ENCODE measurements at regions not wholly inside any gene's neighbourhood (a gene's known extent, or its start where the extent isn't known, plus 50 kb on each side); places are given as distances from the start of the nearest gene placed in this dataset.

GRCh38 chr4:180106997-180107396, 2136.2 kb upstream of the TENM3 start:
- TF ChIP-seq, protein P1, sequence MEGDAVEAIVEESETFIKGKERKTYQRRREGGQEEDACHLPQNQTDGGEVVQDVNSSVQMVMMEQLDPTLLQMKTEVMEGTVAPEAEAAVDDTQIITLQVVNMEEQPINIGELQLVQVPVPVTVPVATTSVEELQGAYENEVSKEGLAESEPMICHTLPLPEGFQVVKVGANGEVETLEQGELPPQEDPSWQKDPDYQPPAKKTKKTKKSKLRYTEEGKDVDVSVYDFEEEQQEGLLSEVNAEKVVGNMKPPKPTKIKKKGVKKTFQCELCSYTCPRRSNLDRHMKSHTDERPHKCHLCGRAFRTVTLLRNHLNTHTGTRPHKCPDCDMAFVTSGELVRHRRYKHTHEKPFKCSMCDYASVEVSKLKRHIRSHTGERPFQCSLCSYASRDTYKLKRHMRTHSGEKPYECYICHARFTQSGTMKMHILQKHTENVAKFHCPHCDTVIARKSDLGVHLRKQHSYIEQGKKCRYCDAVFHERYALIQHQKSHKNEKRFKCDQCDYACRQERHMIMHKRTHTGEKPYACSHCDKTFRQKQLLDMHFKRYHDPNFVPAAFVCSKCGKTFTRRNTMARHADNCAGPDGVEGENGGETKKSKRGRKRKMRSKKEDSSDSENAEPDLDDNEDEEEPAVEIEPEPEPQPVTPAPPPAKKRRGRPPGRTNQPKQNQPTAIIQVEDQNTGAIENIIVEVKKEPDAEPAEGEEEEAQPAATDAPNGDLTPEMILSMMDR (conservative IDR thresholded peaks at IDR 0.05; ENCODE audit: low read length) = no peak
- H3K4me3 ChIP-seq (ENCODE audit: low read length) = no peak overlapping the region
- DNase-seq (ENCODE audit: low read depth) = no peak

DNA sequence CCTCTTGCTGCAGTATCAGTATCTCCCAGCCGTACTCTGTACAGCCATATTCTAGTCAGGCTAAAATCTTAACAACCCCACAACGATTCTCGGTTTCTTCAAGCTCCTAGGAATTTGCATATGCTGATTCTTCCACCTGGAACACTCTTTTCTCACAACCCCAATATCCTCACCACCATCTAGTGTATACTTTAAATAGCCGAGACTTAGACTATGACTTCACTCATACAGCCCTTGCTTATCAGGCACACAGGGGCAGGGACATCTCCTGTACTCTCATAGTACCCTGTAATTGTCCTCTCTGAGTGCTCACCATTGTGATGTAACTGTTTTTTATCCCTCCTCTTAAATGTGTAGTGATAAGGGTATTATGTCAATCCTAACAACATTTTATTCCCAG, 2126.4 kb upstream of the TENM3 start:
- DNase-seq (ENCODE audit: low read depth) = no peak
- TF ChIP-seq, protein P1 (conservative IDR thresholded peaks at IDR 0.05; ENCODE audit: low read length) = no peak

DNA sequence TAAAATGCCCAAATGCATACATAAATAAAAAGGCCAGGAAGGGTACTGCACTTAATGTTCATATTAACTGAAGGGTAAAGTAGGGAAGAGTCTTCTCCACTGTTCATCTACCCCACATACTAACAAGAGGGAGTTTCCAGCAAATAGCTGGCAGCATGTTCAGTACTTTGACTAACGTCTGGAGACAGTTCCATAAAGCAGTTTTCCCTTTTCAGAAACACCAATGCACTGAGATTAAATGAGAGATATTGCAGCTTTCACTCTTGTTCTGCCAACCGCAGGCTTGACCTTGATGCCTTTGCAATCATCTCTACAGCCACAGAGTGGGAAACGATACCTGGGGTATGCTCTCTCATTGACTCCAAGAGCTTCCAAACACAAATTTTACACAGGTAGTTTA, 2123.1 kb upstream of the TENM3 start:
- TF ChIP-seq, protein P1 (conservative IDR thresholded peaks at IDR 0.05; ENCODE audit: low read length) = no peak
- DNase-seq (ENCODE audit: low read depth) = no peak
- H3K4me3 ChIP-seq (ENCODE audit: low read length) = no peak overlapping the region

More for the DNA sequence above, 2126.4 kb upstream of the TENM3 start:
- no peak overlapping the region for H3K4me3 ChIP-seq (ENCODE audit: low read length)

DNA sequence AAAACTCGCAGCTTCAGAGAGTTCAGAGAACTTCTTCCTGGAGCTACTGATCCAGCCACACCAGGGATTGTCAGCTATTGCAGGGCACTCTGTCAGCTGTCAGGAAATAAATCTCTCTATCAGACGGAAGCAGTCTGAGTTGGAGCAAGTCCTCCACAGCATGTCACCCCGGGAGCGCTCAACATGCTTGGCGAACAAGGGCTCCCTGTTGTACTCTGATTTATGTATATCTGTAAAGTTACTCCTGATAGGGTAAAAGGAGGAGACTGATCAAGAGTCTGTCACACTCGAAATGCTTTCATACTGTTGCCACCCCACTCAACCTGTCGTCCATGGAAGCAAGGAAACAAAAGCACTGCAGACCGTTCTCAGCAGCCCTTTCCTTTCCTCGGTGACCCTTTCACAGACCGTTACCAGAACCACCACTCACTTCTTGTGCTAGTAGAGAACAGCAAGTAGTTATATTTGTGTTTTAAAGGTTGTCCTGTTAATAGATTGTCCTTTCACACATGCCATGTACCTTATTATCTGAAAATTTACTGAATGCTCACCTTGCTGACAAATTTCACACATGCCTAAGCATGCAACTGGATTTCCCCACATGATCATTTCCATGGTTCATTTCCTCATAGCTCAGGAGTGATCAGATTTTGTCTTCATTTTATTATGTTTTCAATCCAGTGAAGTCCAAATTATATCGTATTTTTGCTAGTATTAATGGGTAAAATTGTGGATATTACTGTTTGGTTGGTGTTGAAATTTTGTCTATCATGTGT, 2108.9 kb upstream of the TENM3 start:
- H3K4me3 ChIP-seq (ENCODE audit: low read length) = no peak overlapping the region
- TF ChIP-seq, protein P1 (conservative IDR thresholded peaks at IDR 0.05; ENCODE audit: low read length) = no peak
- no peak for DNase-seq (ENCODE audit: low read depth)

DNA sequence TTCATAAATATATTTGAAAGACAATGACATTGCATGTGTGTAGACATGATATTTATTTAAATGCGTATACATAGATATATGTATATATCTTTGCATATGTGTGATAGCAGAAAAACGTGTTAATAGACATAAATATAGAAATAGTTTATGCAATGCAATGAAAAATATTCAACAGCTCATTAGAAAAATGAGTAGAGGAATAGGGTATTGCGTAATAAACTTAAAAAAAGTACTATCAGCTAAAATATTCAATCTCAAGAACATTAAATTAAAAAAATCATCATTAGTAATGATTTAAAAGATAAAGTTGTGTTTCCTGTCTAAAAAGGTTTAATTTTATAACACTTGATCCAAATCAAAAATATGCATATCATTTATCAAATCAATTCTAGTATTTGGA, 2101.5 kb upstream of the TENM3 start:
- TF ChIP-seq, protein P1 (conservative IDR thresholded peaks at IDR 0.05; ENCODE audit: low read length) = no peak
- no peak overlapping the region for H3K4me3 ChIP-seq (ENCODE audit: low read length)
- no peak for DNase-seq (ENCODE audit: low read depth)

- DNase-seq (ENCODE audit: low read depth) = no peak
- TF ChIP-seq, protein P1 (conservative IDR thresholded peaks at IDR 0.05; ENCODE audit: low read length) = no peak
Measured at GRCh38 chr4:180148737-180149136, 2094.5 kb upstream of the TENM3 start.

GRCh38 chr4:180150818-180151217, 2092.4 kb upstream of the TENM3 start:
- TF ChIP-seq, protein P1 (conservative IDR thresholded peaks at IDR 0.05; ENCODE audit: low read length) = no peak
- no peak overlapping the region for H3K4me3 ChIP-seq (ENCODE audit: low read length)
- no peak for DNase-seq (ENCODE audit: low read depth)

More at GRCh38 chr4:180148737-180149136, 2094.5 kb upstream of the TENM3 start:
- H3K4me3 ChIP-seq (ENCODE audit: low read length) = no peak overlapping the region
